ENCODE measurements at regions not wholly inside any gene's neighbourhood (a gene's known extent, or its start where the extent isn't known, plus 50 kb on each side); places are given as distances from the start of the nearest gene placed in this dataset.

- Histone ChIP-seq H3K27ac (no peak overlapping the region), H3K4me1 (no peaks in the 10 kb centered on the region), H3K27me3 (no peaks in the 10 kb centered on the region), H3K9me3 (no peaks in the 10 kb centered on the region), H3K36me3 (no peaks in the 10 kb centered on the region), H3K4me3 (no peak overlapping the region)
- intact Hi-C loops (cut with DNase I), result no loop called here
- no peak for DNase-seq (ENCODE audit: extremely low spot score in 2 of 2)
- TF ChIP-seq POLR2AphosphoS5 (IDR thresholded peaks at IDR 0.05; ENCODE audit: insufficient read depth in 1 of 2, low read depth in 1 of 2) (no peak), POLR2A (IDR thresholded peaks at IDR 0.05) (no peak)
- TF ChIP-seq, protein P1, sequence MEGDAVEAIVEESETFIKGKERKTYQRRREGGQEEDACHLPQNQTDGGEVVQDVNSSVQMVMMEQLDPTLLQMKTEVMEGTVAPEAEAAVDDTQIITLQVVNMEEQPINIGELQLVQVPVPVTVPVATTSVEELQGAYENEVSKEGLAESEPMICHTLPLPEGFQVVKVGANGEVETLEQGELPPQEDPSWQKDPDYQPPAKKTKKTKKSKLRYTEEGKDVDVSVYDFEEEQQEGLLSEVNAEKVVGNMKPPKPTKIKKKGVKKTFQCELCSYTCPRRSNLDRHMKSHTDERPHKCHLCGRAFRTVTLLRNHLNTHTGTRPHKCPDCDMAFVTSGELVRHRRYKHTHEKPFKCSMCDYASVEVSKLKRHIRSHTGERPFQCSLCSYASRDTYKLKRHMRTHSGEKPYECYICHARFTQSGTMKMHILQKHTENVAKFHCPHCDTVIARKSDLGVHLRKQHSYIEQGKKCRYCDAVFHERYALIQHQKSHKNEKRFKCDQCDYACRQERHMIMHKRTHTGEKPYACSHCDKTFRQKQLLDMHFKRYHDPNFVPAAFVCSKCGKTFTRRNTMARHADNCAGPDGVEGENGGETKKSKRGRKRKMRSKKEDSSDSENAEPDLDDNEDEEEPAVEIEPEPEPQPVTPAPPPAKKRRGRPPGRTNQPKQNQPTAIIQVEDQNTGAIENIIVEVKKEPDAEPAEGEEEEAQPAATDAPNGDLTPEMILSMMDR (IDR thresholded peaks at IDR 0.05), result no peak
These were observed 271.1 kb downstream of the CNTN3 start for GRCh38 chr3:74343391-74343790.

DNA sequence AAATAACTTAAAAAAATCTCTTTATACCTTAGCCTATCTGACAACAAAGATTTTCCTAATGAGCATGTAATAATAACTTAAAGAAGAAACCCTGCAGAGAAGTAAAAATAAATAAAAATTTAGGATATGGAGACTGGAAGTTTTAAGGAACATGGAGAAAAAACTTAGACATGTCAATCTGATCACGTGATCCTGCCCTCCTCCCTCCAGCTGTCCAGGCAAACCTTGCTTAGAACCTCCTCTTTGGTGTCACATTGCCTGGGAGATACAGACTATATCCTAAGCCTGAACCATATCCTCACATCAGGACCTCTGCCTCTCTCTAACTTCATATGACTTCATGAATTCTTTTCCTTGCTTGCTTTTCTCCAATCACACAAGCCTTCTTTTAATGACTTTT is 275.5 kb downstream of the CNTN3 start:
- H3K4me1 ChIP-seq, result no peaks in the 10 kb centered on the region
- H3K4me3 ChIP-seq, result no peak overlapping the region
- H3K9me3 ChIP-seq, result no peaks in the 10 kb centered on the region
- no peaks in the 10 kb centered on the region for H3K36me3 ChIP-seq
- no peak overlapping the region for H3K27ac ChIP-seq
- no peak for DNase-seq (ENCODE audit: extremely low spot score in 2 of 2)
- H3K27me3 ChIP-seq, result no peaks in the 10 kb centered on the region
- intact Hi-C loops (cut with DNase I), result no loop called here
- TF ChIP-seq, protein P1 (IDR thresholded peaks at IDR 0.05), result no peak
- no peak for TF ChIP-seq POLR2A (IDR thresholded peaks at IDR 0.05)
- no peak for TF ChIP-seq POLR2AphosphoS5 (IDR thresholded peaks at IDR 0.05; ENCODE audit: insufficient read depth in 1 of 2, low read depth in 1 of 2)

- no peak for DNase-seq (ENCODE audit: extremely low spot score in 2 of 2)
- H3K4me1 ChIP-seq, result no peaks in the 10 kb centered on the region
- TF ChIP-seq, protein P1 (IDR thresholded peaks at IDR 0.05), result no peak
- TF ChIP-seq POLR2AphosphoS5 (IDR thresholded peaks at IDR 0.05; ENCODE audit: insufficient read depth in 1 of 2, low read depth in 1 of 2) (no peak), POLR2A (IDR thresholded peaks at IDR 0.05) (no peak)
- H3K9me3 ChIP-seq, result no peaks in the 10 kb centered on the region
- H3K27me3 ChIP-seq, result no peaks in the 10 kb centered on the region
- no peak overlapping the region for H3K27ac ChIP-seq
- no peak overlapping the region for H3K4me3 ChIP-seq
- H3K36me3 ChIP-seq, result no peaks in the 10 kb centered on the region
- intact Hi-C loops (cut with DNase I), result no loop called here
These were observed 282.3 kb downstream of the CNTN3 start for GRCh38 chr3:74332165-74332564.

- Histone ChIP-seq H3K4me3 (no peak overlapping the region), H3K36me3 (no peaks in the 10 kb centered on the region), H3K27ac (no peak overlapping the region), H3K27me3 (no peaks in the 10 kb centered on the region), H3K4me1 (no peaks in the 10 kb centered on the region), H3K9me3 (no peaks in the 10 kb centered on the region)
- TF ChIP-seq POLR2AphosphoS5 (IDR thresholded peaks at IDR 0.05; ENCODE audit: insufficient read depth in 1 of 2, low read depth in 1 of 2), result no peak
- TF ChIP-seq, protein P1 (IDR thresholded peaks at IDR 0.05), result no peak
- TF ChIP-seq POLR2A (IDR thresholded peaks at IDR 0.05), result no peak
- no peak for DNase-seq (ENCODE audit: extremely low spot score in 2 of 2)
- intact Hi-C loops (cut with DNase I), result no loop called here
These were observed 282.7 kb downstream of the CNTN3 start for GRCh38 chr3:74331711-74332110.

DNA sequence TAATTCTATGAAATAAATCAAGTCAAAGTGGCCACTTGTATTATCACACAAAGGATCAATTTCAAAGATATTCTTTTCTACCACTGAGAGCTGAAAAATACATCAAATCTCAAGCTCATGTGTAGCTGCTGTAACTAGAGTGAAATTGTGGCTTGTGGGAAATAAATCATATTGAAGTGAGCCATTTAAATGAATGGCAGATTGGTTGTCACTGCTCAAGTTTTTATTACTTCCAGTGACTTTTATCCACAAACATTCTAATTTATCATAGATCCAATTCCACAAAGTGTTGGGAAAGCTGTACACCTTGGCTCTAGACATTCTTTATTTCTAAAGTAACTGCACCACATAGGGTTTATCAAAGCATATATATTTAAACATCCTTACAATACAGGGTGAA is 285.4 kb downstream of the CNTN3 start:
- no peak overlapping the region for H3K27ac ChIP-seq
- no peaks in the 10 kb centered on the region for H3K36me3 ChIP-seq
- TF ChIP-seq POLR2AphosphoS5 (IDR thresholded peaks at IDR 0.05; ENCODE audit: insufficient read depth in 1 of 2, low read depth in 1 of 2) (no peak), POLR2A (IDR thresholded peaks at IDR 0.05) (no peak)
- TF ChIP-seq, protein P1 (IDR thresholded peaks at IDR 0.05), result no peak
- no peak for DNase-seq (ENCODE audit: extremely low spot score in 2 of 2)
- no peaks in the 10 kb centered on the region for H3K27me3 ChIP-seq
- H3K4me1 ChIP-seq, result no peaks in the 10 kb centered on the region
- intact Hi-C loops (cut with DNase I), result no loop called here
- no peak overlapping the region for H3K4me3 ChIP-seq
- no peaks in the 10 kb centered on the region for H3K9me3 ChIP-seq

Measured in vagina (tissue), 2 donors.